H9 (cell line): ENCODE measurements at regions not wholly inside any gene's neighbourhood (a gene's known extent, or its start where the extent isn't known, plus 50 kb on each side); places are given as distances from the start of the nearest gene placed in this dataset.

Experiments used
- DNase-seq: peaks from one replicate; pipeline ENCODE4 v3.0.0-alpha.2; 2017
- H2AFZ ChIP-seq: one replicate; pipeline ENCODE4 v1.6.1; 2013; ENCODE audit warnings: mild to moderate bottlenecking, low read length, control low read depth, moderate library complexity
- H2AK5ac ChIP-seq: 2 replicates; pipeline ENCODE4 v1.6.1; 2013; ENCODE audit warnings: low read length, control low read depth, mixed read lengths; ENCODE audit not compliant: insufficient read length
- H2BK120ac ChIP-seq: one replicate; pipeline ENCODE4 v1.6.1; 2013; ENCODE audit warnings: low read depth, mild to moderate bottlenecking, low read length, control low read depth, inconsistent platforms; ENCODE audit not compliant: poor library complexity, severe bottlenecking
- H2BK12ac ChIP-seq: 2 replicates; pipeline ENCODE4 v1.6.1; 2013; ENCODE audit warnings: low read length, control low read depth, mixed read lengths, low read depth; ENCODE audit not compliant: insufficient read length
- H2BK15ac ChIP-seq: 2 replicates; pipeline ENCODE4 v1.6.1; 2013; ENCODE audit warnings: low read depth, low read length, control low read depth
- H2BK20ac ChIP-seq: one replicate; pipeline ENCODE4 v1.6.1; 2013; ENCODE audit warnings: low read depth, mild to moderate bottlenecking, low read length, control low read depth, inconsistent platforms; ENCODE audit not compliant: poor library complexity, severe bottlenecking
- H2BK5ac ChIP-seq: 2 replicates; pipeline ENCODE4 v1.6.1; 2013; ENCODE audit warnings: low read length, control low read depth, mixed read lengths; ENCODE audit not compliant: insufficient read length
- H3K14ac ChIP-seq: 2 replicates; pipeline ENCODE4 v1.6.1; 2013; ENCODE audit warnings: low read length, control low read depth; ENCODE audit not compliant: insufficient read depth
- H3K18ac ChIP-seq: 2 replicates; pipeline ENCODE4 v1.6.1; 2013; ENCODE audit warnings: low read depth, mild to moderate bottlenecking, mixed read lengths, low read length, control low read depth; ENCODE audit not compliant: insufficient read length
- H3K23ac ChIP-seq: 2 replicates; pipeline ENCODE4 v1.6.1; 2013; ENCODE audit warnings: low read length, control low read depth, mixed read lengths, low read depth; ENCODE audit not compliant: insufficient read length
- H3K23me2 ChIP-seq: 2 replicates; pipeline ENCODE4 v1.6.1; 2013; ENCODE audit warnings: low read depth, mild to moderate bottlenecking, mixed read lengths, low read length, control low read depth; ENCODE audit not compliant: insufficient read length, poor library complexity, severe bottlenecking
- H3K27ac ChIP-seq: 2 replicates; pipeline ENCODE4 v1.5.1; 2013; ENCODE audit warnings: low read length, control low read depth, mixed read lengths, low read depth; ENCODE audit not compliant: insufficient read length
- H3K27me3 ChIP-seq: 2 replicates; pipeline ENCODE4 v1.6.1; 2013; ENCODE audit warnings: low read length, control low read depth, inconsistent platforms; ENCODE audit not compliant: insufficient read depth
- H3K4ac ChIP-seq: 2 replicates; pipeline ENCODE4 v1.6.1; 2013; ENCODE audit warnings: low read depth, mild to moderate bottlenecking, control low read depth, inconsistent platforms, low read length, moderate library complexity
- H3K4me1 ChIP-seq: 2 replicates; pipeline ENCODE4 v1.6.1; 2013; ENCODE audit warnings: low read length, control low read depth, inconsistent platforms; ENCODE audit not compliant: insufficient read depth
- H3K4me2 ChIP-seq: 2 replicates; pipeline ENCODE4 v1.6.1; 2013; ENCODE audit warnings: low read length, control low read depth, mixed read lengths; ENCODE audit not compliant: insufficient read length, insufficient read depth
- H3K56ac ChIP-seq: 2 replicates; pipeline ENCODE4 v1.6.1; 2013; ENCODE audit warnings: low read depth, mild to moderate bottlenecking, mixed read lengths, low read length, control low read depth; ENCODE audit not compliant: insufficient read length
- H3K79me1 ChIP-seq: 2 replicates; pipeline ENCODE4 v1.6.1; 2013; ENCODE audit warnings: low read depth, mild to moderate bottlenecking, moderate library complexity, low read length, control low read depth, inconsistent platforms; ENCODE audit not compliant: insufficient read depth, poor library complexity, severe bottlenecking
- H3K79me2 ChIP-seq: 2 replicates; pipeline ENCODE4 v1.6.1; 2013; ENCODE audit warnings: low read length, control low read depth, inconsistent platforms; ENCODE audit not compliant: insufficient read depth
- H3K9ac ChIP-seq: 2 replicates; pipeline ENCODE4 v1.6.1; 2013; ENCODE audit warnings: low read length, control low read depth, mixed read lengths; ENCODE audit not compliant: insufficient read length; ENCODE audit errors: extremely low read depth
- H3K9me3 ChIP-seq: one replicate; pipeline ENCODE4 v1.6.1; 2013; ENCODE audit warnings: low read depth, low read length, inconsistent platforms; ENCODE audit not compliant: control insufficient read depth
- H3T11ph ChIP-seq: one replicate; pipeline ENCODE4 v1.6.1; 2013; ENCODE audit warnings: mild to moderate bottlenecking, low read length, control low read depth, inconsistent platforms
- H4K20me1 ChIP-seq: one replicate; pipeline ENCODE4 v1.6.1; 2013; ENCODE audit not compliant: control insufficient read depth, insufficient read length, insufficient read depth
- H4K5ac ChIP-seq: 2 replicates; pipeline ENCODE4 v1.6.1; 2013; ENCODE audit warnings: low read depth, mild to moderate bottlenecking, mixed read lengths, low read length, control low read depth; ENCODE audit not compliant: insufficient read length
- H4K8ac ChIP-seq: replicated peaks from 2 replicates; pipeline ENCODE4 v1.6.1; 2013; ENCODE audit warnings: low read length, control low read depth, mixed read lengths, low read depth; ENCODE audit not compliant: insufficient read length
- H4K91ac ChIP-seq: 2 replicates; pipeline ENCODE4 v1.6.1; 2013; ENCODE audit warnings: low read depth, mild to moderate bottlenecking, moderate library complexity, mixed read lengths, low read length, control low read depth; ENCODE audit not compliant: insufficient read length
- H3K27ac Mint-ChIP-seq, 3 experiments: 2 replicates in 2 of 3; 3 replicates in 1 of 3; pipeline ENCODE4 v1.8.0; 2020 to 2021; ENCODE audit warnings: mixed read lengths in 3 of 3, mild to moderate bottlenecking in 1 of 3, moderate library complexity in 1 of 3
- H3K27me3 Mint-ChIP-seq: 2 replicates; pipeline ENCODE4 v1.8.0; 2021; ENCODE audit warnings: low read depth, mild to moderate bottlenecking, moderate library complexity, mixed read lengths
- H3K36me3 Mint-ChIP-seq, 3 experiments: 2 replicates in 2 of 3; 3 replicates in 1 of 3; pipeline ENCODE4 v1.8.0; 2020 to 2021; ENCODE audit warnings: low read depth in 3 of 3, mixed read lengths in 3 of 3; ENCODE audit not compliant: insufficient read depth in 1 of 3
- H3K4me1 Mint-ChIP-seq, 2 experiments: 2 replicates each; pipeline ENCODE4 v1.8.0; 2020; ENCODE audit warnings: mixed read lengths in 2 of 2
- H3K4me3 Mint-ChIP-seq, 2 experiments: 2 replicates in 1 of 2; 3 replicates in 1 of 2; pipeline ENCODE4 v1.8.0; 2020 to 2021; ENCODE audit warnings: mild to moderate bottlenecking in 2 of 2, mixed read lengths in 2 of 2, moderate library complexity in 1 of 2
- H3K9me3 Mint-ChIP-seq, 2 experiments: 2 replicates in 1 of 2; 3 replicates in 1 of 2; pipeline ENCODE4 v1.8.0; 2020; ENCODE audit warnings: mild to moderate bottlenecking in 2 of 2, mixed read lengths in 2 of 2, moderate library complexity in 1 of 2
- TF ChIP-seq, protein P1 (sequence below): fragments of 200-600 bp; sonication (generic); conservative IDR thresholded peaks from 3 replicates; pipeline ENCODE4 v1.8.0; 2021; ENCODE audit warnings: antibody characterized with exemption, mild to moderate bottlenecking

DNA sequence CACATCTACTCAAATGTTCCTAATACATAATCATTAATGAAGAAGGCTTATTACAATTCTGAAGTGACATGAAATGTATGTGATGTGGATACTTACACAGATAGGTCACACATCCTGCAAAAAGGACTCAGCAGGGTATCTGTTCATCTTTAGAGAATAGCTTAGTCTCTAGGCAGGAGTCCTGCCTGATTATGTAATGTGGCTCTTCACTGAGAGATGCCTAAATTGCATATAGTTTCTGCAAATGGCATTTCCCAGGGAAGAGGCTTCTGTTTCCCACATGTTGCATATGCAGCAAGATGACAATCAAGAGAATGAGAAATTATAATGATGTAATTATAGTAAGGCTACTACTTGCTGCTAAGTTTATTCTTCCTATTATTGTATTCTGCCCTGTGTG is 58.8 kb upstream of the SLC36A4 start:
- no peak overlapping the region for H4K5ac ChIP-seq
- no peak overlapping the region for H3T11ph ChIP-seq
- no peak overlapping the region for H2BK5ac ChIP-seq
- H3K9ac ChIP-seq = no peak overlapping the region
- no peaks in the 10 kb centered on the region for H3K9me3 ChIP-seq
- no peak overlapping the region for H3K27ac Mint-ChIP-seq
- no peaks in the 10 kb centered on the region for H3K4me1 ChIP-seq
- TF ChIP-seq, protein P1, sequence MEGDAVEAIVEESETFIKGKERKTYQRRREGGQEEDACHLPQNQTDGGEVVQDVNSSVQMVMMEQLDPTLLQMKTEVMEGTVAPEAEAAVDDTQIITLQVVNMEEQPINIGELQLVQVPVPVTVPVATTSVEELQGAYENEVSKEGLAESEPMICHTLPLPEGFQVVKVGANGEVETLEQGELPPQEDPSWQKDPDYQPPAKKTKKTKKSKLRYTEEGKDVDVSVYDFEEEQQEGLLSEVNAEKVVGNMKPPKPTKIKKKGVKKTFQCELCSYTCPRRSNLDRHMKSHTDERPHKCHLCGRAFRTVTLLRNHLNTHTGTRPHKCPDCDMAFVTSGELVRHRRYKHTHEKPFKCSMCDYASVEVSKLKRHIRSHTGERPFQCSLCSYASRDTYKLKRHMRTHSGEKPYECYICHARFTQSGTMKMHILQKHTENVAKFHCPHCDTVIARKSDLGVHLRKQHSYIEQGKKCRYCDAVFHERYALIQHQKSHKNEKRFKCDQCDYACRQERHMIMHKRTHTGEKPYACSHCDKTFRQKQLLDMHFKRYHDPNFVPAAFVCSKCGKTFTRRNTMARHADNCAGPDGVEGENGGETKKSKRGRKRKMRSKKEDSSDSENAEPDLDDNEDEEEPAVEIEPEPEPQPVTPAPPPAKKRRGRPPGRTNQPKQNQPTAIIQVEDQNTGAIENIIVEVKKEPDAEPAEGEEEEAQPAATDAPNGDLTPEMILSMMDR = no peak
- H4K20me1 ChIP-seq = no peaks in the 10 kb centered on the region
- H2AK5ac ChIP-seq = no peak overlapping the region
- H2AFZ ChIP-seq = no peak overlapping the region
- DNase-seq = no peak
- no peak overlapping the region for H4K91ac ChIP-seq
- no peak overlapping the region for H2BK12ac ChIP-seq
- no peaks in the 10 kb centered on the region for H3K27me3 ChIP-seq
- no peak overlapping the region for H3K4me3 Mint-ChIP-seq
- peaks cover 6 to 9% of the 10 kb centered on the region in 2 experiments; a peak in 3 of 4 replicates for H3K4me1 Mint-ChIP-seq
- no peak overlapping the region for H3K4me2 ChIP-seq
- no peak overlapping the region for H3K23ac ChIP-seq
- H3K4ac ChIP-seq = no peak overlapping the region
- peaks cover 18 to 19% of the 10 kb centered on the region in 2 experiments; a peak in 4 of 5 replicates for H3K9me3 Mint-ChIP-seq
- H3K23me2 ChIP-seq = no peaks in the 10 kb centered on the region
- no peak overlapping the region for H2BK15ac ChIP-seq
- no peak overlapping the region for H4K8ac ChIP-seq
- H3K27me3 Mint-ChIP-seq = no peaks in the 10 kb centered on the region; the same call in 1 of the 2 replicates
- H3K36me3 Mint-ChIP-seq = peaks cover 8 to 24% (median 8%) of the 10 kb centered on the region in 3 experiments; a peak in 6 of 7 replicates
- H3K14ac ChIP-seq = no peak overlapping the region
- H3K27ac ChIP-seq = no peak overlapping the region
- H3K79me1 ChIP-seq = no peaks in the 10 kb centered on the region
- no peak overlapping the region for H3K56ac ChIP-seq
- H2BK120ac ChIP-seq = no peak overlapping the region
- no peak overlapping the region for H2BK20ac ChIP-seq
- H3K18ac ChIP-seq = no peak overlapping the region
- H3K79me2 ChIP-seq = no peaks in the 10 kb centered on the region
